Stomach smooth muscle (tissue), 2 donors: ENCODE measurements at regions not wholly inside any gene's neighbourhood (a gene's known extent, or its start where the extent isn't known, plus 50 kb on each side); places are given as distances from the start of the nearest gene placed in this dataset.
A peak's percentile ranks its signal among the peaks of the same experiment; 100 is the strongest.

ENCODE experiments used
- H3K27ac ChIP-seq: one replicate; pipeline ENCODE4 v1.7.0; 2013; ENCODE audit warnings: mild to moderate bottlenecking, low read length, inconsistent platforms
- H3K27me3 ChIP-seq, 2 donors: one replicate each; pipeline ENCODE4 v1.7.0; 2013; ENCODE audit warnings: low read length in 2 of 2; ENCODE audit not compliant: insufficient read depth in 2 of 2, control insufficient read depth in 1 of 2
- H3K36me3 ChIP-seq, 2 donors: one replicate each; pipeline ENCODE4 v1.7.0; 2013; ENCODE audit warnings: low read length in 2 of 2; ENCODE audit not compliant: control insufficient read depth in 2 of 2, insufficient read depth in 2 of 2
- H3K4me1 ChIP-seq: one replicate; pipeline ENCODE4 v1.7.0; 2013; ENCODE audit warnings: low read length; ENCODE audit not compliant: control insufficient read depth, insufficient read depth
- H3K4me3 ChIP-seq, 2 donors: one replicate each; pipeline ENCODE4 v1.7.0; 2013; ENCODE audit warnings: low read length in 2 of 2
- H3K9ac ChIP-seq, 2 donors: one replicate each; pipeline ENCODE4 v1.7.0; 2013; ENCODE audit warnings: low read length in 2 of 2, mild to moderate bottlenecking in 1 of 2
- H3K9me3 ChIP-seq, 2 donors: one replicate each; pipeline ENCODE4 v1.7.0; 2013; ENCODE audit warnings: low read length in 2 of 2; ENCODE audit not compliant: control insufficient read depth in 2 of 2
- donor health status: healthy.
- donor health status: Pancreatic carcinoma.

DNA sequence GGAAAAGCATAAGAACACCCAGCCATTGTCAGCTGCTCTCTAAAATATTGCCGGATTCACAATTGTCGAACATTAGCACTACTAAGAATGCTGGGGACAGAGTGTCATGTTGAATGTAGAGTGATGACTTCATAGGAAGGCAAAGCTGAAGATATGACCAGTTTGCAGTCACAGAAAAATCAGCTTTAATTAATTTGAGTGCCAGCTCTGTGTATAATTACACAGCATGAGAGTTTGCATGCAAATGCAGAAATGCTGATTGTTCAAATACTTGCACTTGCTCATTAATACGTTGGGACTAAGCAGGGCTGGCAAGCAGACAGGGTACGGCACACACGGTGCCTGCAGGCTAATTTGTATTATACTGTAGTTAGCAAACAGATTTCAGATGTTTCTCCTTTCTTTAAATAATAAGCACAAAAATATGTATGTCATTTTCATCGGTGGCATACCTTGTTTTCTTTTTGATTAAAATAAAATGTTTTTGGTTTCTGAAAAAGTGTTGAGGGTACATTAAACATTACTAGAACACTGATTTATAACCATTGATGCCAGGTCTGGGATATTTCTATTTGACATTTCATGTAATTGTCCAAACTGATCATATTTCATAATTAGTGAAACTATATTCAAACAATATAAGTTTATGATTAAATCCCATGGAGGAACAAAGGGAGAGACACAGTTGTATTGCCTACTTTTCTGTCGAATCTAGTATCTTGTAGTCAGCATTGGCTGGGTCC lies 99.8 kb upstream of the ADGRL2 start:
- no peaks in the 10 kb centered on the region for H3K36me3 ChIP-seq
- H3K4me1 ChIP-seq = no peaks in the 10 kb centered on the region
- H3K9me3 ChIP-seq = no peaks in the 10 kb centered on the region
- no peak overlapping the region for H3K27ac ChIP-seq
- no peaks in the 10 kb centered on the region for H3K27me3 ChIP-seq
- no peak overlapping the region for H3K4me3 ChIP-seq
- H3K9ac ChIP-seq = no peak overlapping the region

DNA sequence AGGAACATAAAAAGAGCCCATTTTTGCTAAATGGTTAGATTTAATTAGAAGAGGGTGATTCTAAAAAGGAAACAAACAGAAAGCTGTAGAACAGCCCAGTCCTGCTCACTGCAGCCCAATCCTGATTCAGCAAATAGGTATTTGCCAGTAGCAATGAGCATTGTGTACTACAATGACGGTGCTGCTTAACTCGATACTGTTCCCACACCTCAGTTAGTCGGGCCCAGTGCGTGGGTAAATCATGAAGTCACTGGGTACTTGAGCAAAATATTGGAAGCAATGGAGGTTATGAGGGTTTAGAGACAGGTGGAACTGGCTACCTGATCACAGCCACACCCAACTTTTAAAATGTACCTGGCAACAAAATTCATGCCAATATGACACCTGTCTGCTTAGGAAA lies 101.5 kb upstream of the ADGRL2 start:
- no peak overlapping the region for H3K27ac ChIP-seq
- no peaks in the 10 kb centered on the region for H3K27me3 ChIP-seq
- no peaks in the 10 kb centered on the region for H3K36me3 ChIP-seq
- H3K4me1 ChIP-seq = no peaks in the 10 kb centered on the region
- no peak overlapping the region for H3K9ac ChIP-seq
- no peak overlapping the region for H3K4me3 ChIP-seq
- no peaks in the 10 kb centered on the region for H3K9me3 ChIP-seq

GRCh38 chr1:81695741-81696140 lies 105.0 kb upstream of the ADGRL2 start:
- Histone ChIP-seq H3K36me3 (no peaks in the 10 kb centered on the region), H3K9me3 (no peaks in the 10 kb centered on the region), H3K9ac (no peak overlapping the region), H3K4me1 (no peaks in the 10 kb centered on the region), H3K4me3 (no peak overlapping the region), H3K27ac (no peak overlapping the region), H3K27me3 (no peaks in the 10 kb centered on the region)

GRCh38 chr1:81693316-81693715 lies 107.4 kb upstream of the ADGRL2 start:
- no peak overlapping the region for H3K27ac ChIP-seq
- H3K27me3 ChIP-seq = no peaks in the 10 kb centered on the region
- H3K9me3 ChIP-seq = no peaks in the 10 kb centered on the region
- no peak overlapping the region for H3K4me3 ChIP-seq
- H3K36me3 ChIP-seq = no peaks in the 10 kb centered on the region
- no peak overlapping the region for H3K9ac ChIP-seq
- H3K4me1 ChIP-seq = no peaks in the 10 kb centered on the region

- no peak overlapping the region for H3K27ac ChIP-seq
Observed at GRCh38 chr1:81690676-81691453, 109.9 kb upstream of the ADGRL2 start.

DNA sequence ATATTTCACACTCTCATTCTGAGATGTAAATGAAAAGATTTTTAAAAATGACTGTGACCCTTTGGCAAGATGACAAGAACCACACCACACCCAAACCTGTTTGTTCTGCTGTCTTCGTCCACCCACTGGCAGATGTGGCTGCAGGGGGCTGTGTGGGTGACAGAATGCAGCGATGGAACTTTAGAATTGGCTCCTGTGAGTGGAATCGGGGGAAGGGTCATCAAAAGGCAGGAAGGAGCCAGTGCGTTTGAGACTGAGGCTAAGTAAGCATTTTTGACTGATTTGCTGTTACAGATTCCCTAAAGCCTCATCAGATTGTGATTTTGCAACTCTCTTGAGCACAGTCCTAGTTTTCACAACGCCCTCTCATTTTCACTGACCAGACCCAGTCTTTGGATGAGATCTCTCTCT lies 111.2 kb upstream of the ADGRL2 start:
- Histone ChIP-seq H3K27me3 (no peaks in the 10 kb centered on the region), H3K4me3 (no peak overlapping the region), H3K4me1 (no peaks in the 10 kb centered on the region), H3K9ac (no peak overlapping the region), H3K36me3 (no peaks in the 10 kb centered on the region), H3K27ac (no peak overlapping the region), H3K9me3 (no peaks in the 10 kb centered on the region)

More at GRCh38 chr1:81690676-81691453, 109.9 kb upstream of the ADGRL2 start:
- no peaks in the 10 kb centered on the region for H3K36me3 ChIP-seq
- H3K4me3 ChIP-seq = no peak overlapping the region
- no peaks in the 10 kb centered on the region for H3K9me3 ChIP-seq
- H3K27me3 ChIP-seq = no peaks in the 10 kb centered on the region
- H3K9ac ChIP-seq = no peak overlapping the region
- H3K4me1 ChIP-seq = no peaks in the 10 kb centered on the region

DNA sequence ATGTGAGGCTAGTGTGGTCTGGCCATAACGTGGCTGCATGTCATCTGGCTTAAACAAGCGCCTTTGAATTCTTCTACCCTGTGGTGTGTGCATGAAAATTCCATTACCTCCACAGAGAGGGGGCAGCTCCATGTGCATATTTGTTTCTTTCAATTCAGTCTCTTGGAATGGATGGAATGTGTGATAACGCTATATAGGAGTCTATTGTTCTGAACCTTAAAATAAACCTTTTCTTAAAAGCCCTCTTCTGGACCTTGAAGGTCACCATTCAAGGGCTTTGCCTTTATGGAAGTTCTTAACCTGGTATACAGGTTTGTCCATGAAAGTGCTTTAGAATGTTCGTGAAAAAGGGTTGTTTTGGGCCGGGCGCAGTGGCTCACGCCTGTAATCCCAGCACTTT lies 118.2 kb upstream of the ADGRL2 start:
- H3K4me1 ChIP-seq = peaks cover 8% of the 10 kb centered on the region
- H3K4me3 ChIP-seq = no peak overlapping the region
- no peaks in the 10 kb centered on the region for H3K9me3 ChIP-seq
- no peak overlapping the region for H3K9ac ChIP-seq
- no peak overlapping the region for H3K27ac ChIP-seq
- H3K27me3 ChIP-seq = no peaks in the 10 kb centered on the region
- H3K36me3 ChIP-seq = no peaks in the 10 kb centered on the region

- no peak overlapping the region for H3K27ac ChIP-seq
- peak overlapping the region; percentile 15 to 40 for H3K4me3 ChIP-seq
- no peaks in the 10 kb centered on the region for H3K9me3 ChIP-seq
- no peak overlapping the region for H3K9ac ChIP-seq
- H3K4me1 ChIP-seq = peaks cover 8% of the 10 kb centered on the region
- no peaks in the 10 kb centered on the region for H3K27me3 ChIP-seq
- H3K36me3 ChIP-seq = no peaks in the 10 kb centered on the region
Observed at GRCh38 chr1:81681601-81682266, 119.0 kb upstream of the ADGRL2 start.

DNA sequence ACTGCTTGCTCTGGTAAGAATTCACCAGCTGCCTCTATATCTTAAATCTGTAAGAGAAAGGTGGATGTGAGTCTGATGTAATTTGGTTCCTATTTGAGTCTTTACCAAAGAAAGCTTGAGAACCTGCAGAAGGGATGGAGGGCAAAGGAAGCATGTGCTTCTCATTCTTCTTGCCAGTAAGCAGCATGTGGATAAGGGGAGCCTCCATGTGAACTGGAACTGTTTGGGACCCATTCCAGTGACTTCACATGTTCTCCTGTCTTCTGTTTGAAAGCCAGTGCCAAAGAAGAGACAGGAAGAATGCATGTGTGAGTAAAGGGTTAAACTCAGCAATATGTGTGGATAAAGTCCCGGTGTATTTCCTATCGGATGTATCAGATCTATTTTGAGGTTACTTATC lies 119.6 kb upstream of the ADGRL2 start:
- Histone ChIP-seq H3K4me1 (peaks cover 8% of the 10 kb centered on the region), H3K27ac (no peak overlapping the region), H3K4me3 (peak overlapping the region in 1 of 2 donors; percentile 15), H3K27me3 (no peaks in the 10 kb centered on the region), H3K9me3 (no peaks in the 10 kb centered on the region), H3K9ac (no peak overlapping the region), H3K36me3 (no peaks in the 10 kb centered on the region)

DNA sequence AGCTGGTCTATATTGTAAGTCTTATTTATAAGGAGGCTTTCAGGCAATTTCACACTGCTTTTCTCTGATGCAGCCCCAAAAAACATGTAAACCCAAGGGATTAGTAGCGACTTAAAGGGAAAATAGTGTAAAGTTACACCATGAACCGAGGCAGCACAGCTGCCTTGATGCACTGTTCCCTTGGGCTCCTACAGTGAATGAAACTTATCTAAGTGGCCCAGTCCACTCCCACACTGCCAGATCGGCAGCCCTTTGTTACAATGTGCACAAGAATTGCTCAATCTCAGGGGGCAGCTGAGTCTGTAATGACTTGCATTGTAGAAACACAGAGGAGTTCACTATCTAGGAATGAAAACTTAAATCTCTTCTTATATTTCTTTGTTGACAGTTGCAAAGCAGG lies 120.8 kb upstream of the ADGRL2 start:
- H3K27ac ChIP-seq = no peak overlapping the region
- H3K9ac ChIP-seq = no peak overlapping the region
- H3K4me1 ChIP-seq = peaks cover 8% of the 10 kb centered on the region
- no peaks in the 10 kb centered on the region for H3K9me3 ChIP-seq
- no peaks in the 10 kb centered on the region for H3K36me3 ChIP-seq
- H3K27me3 ChIP-seq = no peaks in the 10 kb centered on the region
- no peak overlapping the region for H3K4me3 ChIP-seq
